ENCODE measurements at regions not wholly inside any gene's neighbourhood (a gene's known extent, or its start where the extent isn't known, plus 50 kb on each side); places are given as distances from the start of the nearest gene placed in this dataset.

GRCh38 chr2:19300961-19301360 lies 57.5 kb downstream of the OSR1 start:
- WGBS, 2 donors: 84 to 90% methylated on average over 2 of the region's 2 CpGs
- TF ChIP-seq CTCF (IDR thresholded peaks at IDR 0.05): no peak
- Histone ChIP-seq H3K27ac (no peak overlapping the region), H3K36me3 (no peaks in the 10 kb centered on the region), H3K9me3 (no peaks in the 10 kb centered on the region), H3K4me1 (no peaks in the 10 kb centered on the region), H3K27me3 (no peaks in the 10 kb centered on the region), H3K4me3 (no peak overlapping the region)
- ATAC-seq: no peak
- no peak for FAIRE-seq
- DNase-seq: no peak
- intact Hi-C loops (cut with DNase I): no loop called here

- Histone ChIP-seq H3K36me3 (no peaks in the 10 kb centered on the region), H3K4me1 (no peaks in the 10 kb centered on the region), H3K27ac (no peak overlapping the region), H3K4me3 (no peak overlapping the region), H3K27me3 (no peaks in the 10 kb centered on the region), H3K9me3 (no peaks in the 10 kb centered on the region)
- intact Hi-C loops (cut with DNase I): no loop called here
- no peak for TF ChIP-seq CTCF (IDR thresholded peaks at IDR 0.05)
- no peak for DNase-seq
- no peak for FAIRE-seq
- ATAC-seq: no peak
Measured at GRCh38 chr2:19299522-19299921, 58.9 kb downstream of the OSR1 start.

GRCh38 chr2:19299032-19299431 lies 59.4 kb downstream of the OSR1 start:
- DNase-seq (no peak), FAIRE-seq (no peak), ATAC-seq (no peak)
- 71 to 74% methylated on average over 7 of the region's 7 CpGs for WGBS, 2 donors
- Histone ChIP-seq H3K36me3 (no peaks in the 10 kb centered on the region), H3K27me3 (no peaks in the 10 kb centered on the region), H3K4me3 (no peak overlapping the region), H3K4me1 (no peaks in the 10 kb centered on the region), H3K27ac (no peak overlapping the region), H3K9me3 (no peaks in the 10 kb centered on the region)
- intact Hi-C loops (cut with DNase I): no loop called here
- TF ChIP-seq CTCF (IDR thresholded peaks at IDR 0.05): no peak

GRCh38 chr2:19297716-19298115 lies 60.7 kb downstream of the OSR1 start:
- TF ChIP-seq CTCF (IDR thresholded peaks at IDR 0.05): no peak
- ATAC-seq (no peak), FAIRE-seq (no peak), DNase-seq (no peak)
- no peaks in the 10 kb centered on the region for H3K36me3 ChIP-seq
- no peak overlapping the region for H3K27ac ChIP-seq
- no peak overlapping the region for H3K4me3 ChIP-seq
- 85 to 88% methylated on average over 7 of the region's 7 CpGs for WGBS, 2 donors
- no peaks in the 10 kb centered on the region for H3K27me3 ChIP-seq
- intact Hi-C loops (cut with DNase I): no loop called here
- no peaks in the 10 kb centered on the region for H3K9me3 ChIP-seq
- no peaks in the 10 kb centered on the region for H3K4me1 ChIP-seq

- intact Hi-C loops (cut with DNase I): no loop called here
Measured at GRCh38 chr2:19295998-19296502, 62.4 kb downstream of the OSR1 start.

More at GRCh38 chr2:19295998-19296502, 62.4 kb downstream of the OSR1 start:
- FAIRE-seq (no peak), ATAC-seq (no peak), DNase-seq (no peak)
- Histone ChIP-seq H3K4me1 (no peaks in the 10 kb centered on the region), H3K27ac (no peak overlapping the region), H3K9me3 (no peaks in the 10 kb centered on the region), H3K4me3 (no peak overlapping the region), H3K27me3 (no peaks in the 10 kb centered on the region), H3K36me3 (no peaks in the 10 kb centered on the region)
- no peak for TF ChIP-seq CTCF (IDR thresholded peaks at IDR 0.05)
- WGBS, 2 donors: 93 to 99% methylated on average over 3 of the region's 3 CpGs

All from pancreas (tissue), 10 donors.